Cardiac fibroblast (primary cell): ENCODE measurements at regions not wholly inside any gene's neighbourhood (a gene's known extent, or its start where the extent isn't known, plus 50 kb on each side); places are given as distances from the start of the nearest gene placed in this dataset.

Source experiments
- DNase-seq, 2 donors: peaks; one replicate each; pipeline versions ENCODE4 v3.0.0 to v3.0.0-alpha.2; 2010; ENCODE audit warnings: low read depth in 2 of 2
- H3K4me3 ChIP-seq, 2 donors: replicated peaks in 1 of 2; 1 replicate in 1 of 2; 2 replicates in 1 of 2; pipeline ENCODE4 v1.5.1; 2011; ENCODE audit warnings: low read depth in 2 of 2, low read length in 2 of 2, mild to moderate bottlenecking in 2 of 2, moderate library complexity in 1 of 2
- CTCF ChIP-seq: IDR thresholded peaks from one replicate; pipeline ENCODE4 v1.5.1; 2011; ENCODE audit warnings: low read depth, mild to moderate bottlenecking, low read length, inconsistent platforms

- DNase-seq, result peak; percentile 8 to 53
- TF ChIP-seq CTCF, result no peak
- H3K4me3 ChIP-seq, result no peak overlapping the region
Measured at GRCh38 chrX:45449982-45450381, 249.3 kb upstream of the DIPK2B start.

- TF ChIP-seq CTCF, result no peak
Measured at GRCh38 chrX:45447995-45448394, 247.3 kb upstream of the DIPK2B start.

GRCh38 chrX:45447331-45447730, 246.7 kb upstream of the DIPK2B start:
- H3K4me3 ChIP-seq, result no peak overlapping the region
- DNase-seq, result no peak
- no peak for TF ChIP-seq CTCF

More at GRCh38 chrX:45447995-45448394, 247.3 kb upstream of the DIPK2B start:
- no peak for DNase-seq
- H3K4me3 ChIP-seq, result no peak overlapping the region

GRCh38 chrX:45445745-45446412, 245.2 kb upstream of the DIPK2B start:
- H3K4me3 ChIP-seq, result no peak overlapping the region
- peak; percentile 72 to 82 for DNase-seq
- no peak for TF ChIP-seq CTCF

GRCh38 chrX:45437186-45437585, 236.5 kb upstream of the DIPK2B start:
- no peak overlapping the region for H3K4me3 ChIP-seq
- no peak for TF ChIP-seq CTCF
- no peak for DNase-seq

GRCh38 chrX:45435481-45435880, 234.8 kb upstream of the DIPK2B start:
- DNase-seq, result peak in 1 of 2 donors; percentile 32
- no peak for TF ChIP-seq CTCF
- H3K4me3 ChIP-seq, result no peak overlapping the region

GRCh38 chrX:45434231-45434630, 233.6 kb upstream of the DIPK2B start:
- no peak for TF ChIP-seq CTCF
- H3K4me3 ChIP-seq, result no peak overlapping the region
- no peak for DNase-seq
